ENCODE measurements at regions not wholly inside any gene's neighbourhood (a gene's known extent, or its start where the extent isn't known, plus 50 kb on each side); places are given as distances from the start of the nearest gene placed in this dataset.

GRCh38 chr12:60174941-60175340, 579.1 kb downstream of the SLC16A7 start:
- Histone ChIP-seq H3F3A (ENCODE audit: insufficient read depth, low read length, poor library complexity, severe bottlenecking) (no peaks in the 10 kb centered on the region), H3K79me2 (replicated peaks; ENCODE audit: insufficient read depth, low read length) (no peaks in the 10 kb centered on the region), H2AFZ (ENCODE audit: low read depth, low read length) (no peak overlapping the region), H3K9me3 (ENCODE audit: low read length) (no peaks in the 10 kb centered on the region), H3K9ac (ENCODE audit: low read length) (no peak overlapping the region), H3K36me3 (ENCODE audit: insufficient read depth, low read length) (no peaks in the 10 kb centered on the region), H4K20me1 (ENCODE audit: insufficient read depth) (no peaks in the 10 kb centered on the region), H3K27ac (ENCODE audit: low read length) (no peak overlapping the region), H3K4me3 (ENCODE audit: low read length) (no peak overlapping the region), H3K27me3 (ENCODE audit: insufficient read depth, low read depth, low read length) (no peaks in the 10 kb centered on the region), H3K9me2 (ENCODE audit: insufficient read depth, low read length) (no peaks in the 10 kb centered on the region), H3K4me2 (ENCODE audit: low read length) (no peak overlapping the region)
- TF ChIP-seq TAF1 (IDR thresholded peaks at IDR 0.05; ENCODE audit: low read depth), result no peak
- no peak for TF ChIP-seq EZH2 (IDR thresholded peaks at IDR 0.05; ENCODE audit: borderline replicate concordance, insufficient read depth, low read length, poor library complexity, severe bottlenecking)
- TF ChIP-seq EP300 (conservative IDR thresholded peaks at IDR 0.05; ENCODE audit: poor library complexity, severe bottlenecking), result no peak
- TF ChIP-seq RAD21 (conservative IDR thresholded peaks at IDR 0.05), result no peak
- TF ChIP-seq, protein P1, sequence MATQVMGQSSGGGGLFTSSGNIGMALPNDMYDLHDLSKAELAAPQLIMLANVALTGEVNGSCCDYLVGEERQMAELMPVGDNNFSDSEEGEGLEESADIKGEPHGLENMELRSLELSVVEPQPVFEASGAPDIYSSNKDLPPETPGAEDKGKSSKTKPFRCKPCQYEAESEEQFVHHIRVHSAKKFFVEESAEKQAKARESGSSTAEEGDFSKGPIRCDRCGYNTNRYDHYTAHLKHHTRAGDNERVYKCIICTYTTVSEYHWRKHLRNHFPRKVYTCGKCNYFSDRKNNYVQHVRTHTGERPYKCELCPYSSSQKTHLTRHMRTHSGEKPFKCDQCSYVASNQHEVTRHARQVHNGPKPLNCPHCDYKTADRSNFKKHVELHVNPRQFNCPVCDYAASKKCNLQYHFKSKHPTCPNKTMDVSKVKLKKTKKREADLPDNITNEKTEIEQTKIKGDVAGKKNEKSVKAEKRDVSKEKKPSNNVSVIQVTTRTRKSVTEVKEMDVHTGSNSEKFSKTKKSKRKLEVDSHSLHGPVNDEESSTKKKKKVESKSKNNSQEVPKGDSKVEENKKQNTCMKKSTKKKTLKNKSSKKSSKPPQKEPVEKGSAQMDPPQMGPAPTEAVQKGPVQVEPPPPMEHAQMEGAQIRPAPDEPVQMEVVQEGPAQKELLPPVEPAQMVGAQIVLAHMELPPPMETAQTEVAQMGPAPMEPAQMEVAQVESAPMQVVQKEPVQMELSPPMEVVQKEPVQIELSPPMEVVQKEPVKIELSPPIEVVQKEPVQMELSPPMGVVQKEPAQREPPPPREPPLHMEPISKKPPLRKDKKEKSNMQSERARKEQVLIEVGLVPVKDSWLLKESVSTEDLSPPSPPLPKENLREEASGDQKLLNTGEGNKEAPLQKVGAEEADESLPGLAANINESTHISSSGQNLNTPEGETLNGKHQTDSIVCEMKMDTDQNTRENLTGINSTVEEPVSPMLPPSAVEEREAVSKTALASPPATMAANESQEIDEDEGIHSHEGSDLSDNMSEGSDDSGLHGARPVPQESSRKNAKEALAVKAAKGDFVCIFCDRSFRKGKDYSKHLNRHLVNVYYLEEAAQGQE (IDR thresholded peaks at IDR 0.05; ENCODE audit: borderline replicate concordance), result no peak
- TF ChIP-seq POLR2AphosphoS5 (IDR thresholded peaks at IDR 0.05), result no peak
- TF ChIP-seq CTCF (IDR thresholded peaks at IDR 0.05; ENCODE audit: poor library complexity, severe bottlenecking), result no peak
- TF ChIP-seq SMC3 (conservative IDR thresholded peaks at IDR 0.05; ENCODE audit: poor library complexity), result no peak
- TF ChIP-seq MXI1 (conservative IDR thresholded peaks at IDR 0.05; ENCODE audit: poor library complexity, severe bottlenecking), result no peak

GRCh38 chr12:60176891-60177290, 581.1 kb downstream of the SLC16A7 start:
- Histone ChIP-seq H3K9me2 (ENCODE audit: insufficient read depth, low read length) (no peaks in the 10 kb centered on the region), H3K9me3 (ENCODE audit: low read length) (no peaks in the 10 kb centered on the region), H3K4me2 (ENCODE audit: low read length) (no peak overlapping the region), H3K9ac (ENCODE audit: low read length) (no peak overlapping the region), H4K20me1 (ENCODE audit: insufficient read depth) (no peaks in the 10 kb centered on the region), H3K27me3 (ENCODE audit: insufficient read depth, low read depth, low read length) (no peaks in the 10 kb centered on the region), H3K4me3 (ENCODE audit: low read length) (no peak overlapping the region), H3K79me2 (replicated peaks; ENCODE audit: insufficient read depth, low read length) (no peaks in the 10 kb centered on the region), H3K27ac (ENCODE audit: low read length) (no peak overlapping the region), H3F3A (ENCODE audit: insufficient read depth, low read length, poor library complexity, severe bottlenecking) (no peaks in the 10 kb centered on the region), H3K36me3 (ENCODE audit: insufficient read depth, low read length) (no peaks in the 10 kb centered on the region), H2AFZ (ENCODE audit: low read depth, low read length) (no peak overlapping the region)
- TF ChIP-seq RAD21 (conservative IDR thresholded peaks at IDR 0.05) (no peak), TAF1 (IDR thresholded peaks at IDR 0.05; ENCODE audit: low read depth) (no peak), POLR2AphosphoS5 (IDR thresholded peaks at IDR 0.05) (no peak), CTCF (IDR thresholded peaks at IDR 0.05; ENCODE audit: poor library complexity, severe bottlenecking) (no peak), EZH2 (IDR thresholded peaks at IDR 0.05; ENCODE audit: borderline replicate concordance, insufficient read depth, low read length, poor library complexity, severe bottlenecking) (no peak), SMC3 (conservative IDR thresholded peaks at IDR 0.05; ENCODE audit: poor library complexity) (no peak), MXI1 (conservative IDR thresholded peaks at IDR 0.05; ENCODE audit: poor library complexity, severe bottlenecking) (no peak), EP300 (conservative IDR thresholded peaks at IDR 0.05; ENCODE audit: poor library complexity, severe bottlenecking) (no peak)
- TF ChIP-seq, protein P1 (IDR thresholded peaks at IDR 0.05; ENCODE audit: borderline replicate concordance), result no peak

All from neural cell (in vitro differentiated cells).